ENCODE measurements at regions not wholly inside any gene's neighbourhood (a gene's known extent, or its start where the extent isn't known, plus 50 kb on each side); places are given as distances from the start of the nearest gene placed in this dataset.

DNA sequence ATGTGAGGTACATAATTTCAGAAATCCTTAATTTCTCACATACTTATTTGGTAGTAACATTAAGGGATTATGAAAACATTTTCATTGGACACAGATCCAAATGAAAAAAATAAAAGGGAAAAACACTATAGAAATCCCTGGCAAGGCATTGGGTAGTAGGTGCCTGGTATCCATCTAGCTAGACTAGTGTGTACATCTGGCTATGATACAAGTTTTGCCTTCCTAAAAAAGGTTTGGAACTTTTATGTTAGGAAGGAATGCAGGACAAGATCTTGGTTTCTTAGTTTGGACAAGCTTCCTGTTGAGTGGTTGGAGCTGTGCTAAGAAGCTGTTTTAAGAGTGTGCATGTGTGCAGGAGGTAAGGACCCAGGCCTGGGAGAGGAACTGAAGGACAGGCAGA is 252.3 kb upstream of the GLI3 start:
- Mint-ChIP-seq H3K4me3 (no peak overlapping the region), H3K9me3 (peaks cover 4% of the 10 kb centered on the region), H3K4me1 (ENCODE audit: unreplicated experiment) (peaks cover 11% of the 10 kb centered on the region), H3K27me3 (peaks cover 8% of the 10 kb centered on the region), H3K36me3 (peaks cover 3% of the 10 kb centered on the region), H3K27ac (no peak overlapping the region)
- TF ChIP-seq, protein P1, sequence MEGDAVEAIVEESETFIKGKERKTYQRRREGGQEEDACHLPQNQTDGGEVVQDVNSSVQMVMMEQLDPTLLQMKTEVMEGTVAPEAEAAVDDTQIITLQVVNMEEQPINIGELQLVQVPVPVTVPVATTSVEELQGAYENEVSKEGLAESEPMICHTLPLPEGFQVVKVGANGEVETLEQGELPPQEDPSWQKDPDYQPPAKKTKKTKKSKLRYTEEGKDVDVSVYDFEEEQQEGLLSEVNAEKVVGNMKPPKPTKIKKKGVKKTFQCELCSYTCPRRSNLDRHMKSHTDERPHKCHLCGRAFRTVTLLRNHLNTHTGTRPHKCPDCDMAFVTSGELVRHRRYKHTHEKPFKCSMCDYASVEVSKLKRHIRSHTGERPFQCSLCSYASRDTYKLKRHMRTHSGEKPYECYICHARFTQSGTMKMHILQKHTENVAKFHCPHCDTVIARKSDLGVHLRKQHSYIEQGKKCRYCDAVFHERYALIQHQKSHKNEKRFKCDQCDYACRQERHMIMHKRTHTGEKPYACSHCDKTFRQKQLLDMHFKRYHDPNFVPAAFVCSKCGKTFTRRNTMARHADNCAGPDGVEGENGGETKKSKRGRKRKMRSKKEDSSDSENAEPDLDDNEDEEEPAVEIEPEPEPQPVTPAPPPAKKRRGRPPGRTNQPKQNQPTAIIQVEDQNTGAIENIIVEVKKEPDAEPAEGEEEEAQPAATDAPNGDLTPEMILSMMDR (conservative IDR thresholded peaks at IDR 0.05), result no peak
- no peak for DNase-seq (ENCODE audit: extremely low spot score, unreplicated experiment)

DNA sequence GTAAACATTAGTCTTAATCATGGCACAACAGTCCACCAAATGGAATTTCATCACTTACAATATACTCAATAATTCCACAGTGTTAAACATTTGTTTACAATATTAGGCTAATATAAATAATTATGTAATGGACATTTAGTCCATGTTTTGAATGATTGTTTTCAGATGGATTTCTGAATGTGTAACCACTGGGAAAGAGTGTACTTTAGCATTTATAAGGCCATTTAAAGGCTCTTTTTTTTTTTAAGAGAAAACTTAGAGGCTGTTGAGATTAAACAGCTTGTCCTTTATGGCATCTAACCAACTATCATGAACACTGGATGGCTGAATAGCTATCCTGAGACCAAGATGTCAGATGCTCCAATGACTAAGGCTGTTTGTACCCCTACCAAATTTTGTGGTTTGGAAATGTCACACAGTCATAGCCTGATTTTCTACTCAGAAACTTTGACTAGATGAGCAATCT is 248.3 kb upstream of the GLI3 start:
- no peaks in the 10 kb centered on the region for H3K27me3 Mint-ChIP-seq
- H3K27ac Mint-ChIP-seq, result no peak overlapping the region
- no peak for DNase-seq (ENCODE audit: extremely low spot score, unreplicated experiment)
- H3K4me1 Mint-ChIP-seq (ENCODE audit: unreplicated experiment), result peaks cover 15% of the 10 kb centered on the region
- TF ChIP-seq, protein P1 (conservative IDR thresholded peaks at IDR 0.05), result no peak
- H3K9me3 Mint-ChIP-seq, result peaks cover 6% of the 10 kb centered on the region
- H3K36me3 Mint-ChIP-seq, result peaks cover 3% of the 10 kb centered on the region
- H3K4me3 Mint-ChIP-seq, result no peak overlapping the region

DNA sequence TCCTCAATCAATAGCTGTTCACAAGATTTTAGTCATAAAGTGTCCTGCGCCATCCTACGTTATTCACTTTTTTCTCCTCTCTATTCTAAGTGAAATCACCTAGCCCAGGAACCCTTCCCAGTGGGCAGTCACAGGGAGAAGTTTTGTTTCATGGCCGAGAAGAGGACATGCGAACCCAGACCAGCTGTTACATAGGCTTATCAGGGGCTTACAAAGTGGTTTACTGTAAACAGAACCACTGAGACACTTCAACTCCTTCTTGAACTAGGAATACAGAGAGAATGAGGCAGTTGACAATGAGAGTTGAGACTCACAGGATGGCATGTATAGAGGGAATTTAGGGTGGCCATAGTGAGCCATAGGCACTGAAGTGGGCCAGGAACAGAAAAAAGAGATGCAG is 246.9 kb upstream of the GLI3 start:
- H3K4me3 Mint-ChIP-seq, result no peak overlapping the region

DNA sequence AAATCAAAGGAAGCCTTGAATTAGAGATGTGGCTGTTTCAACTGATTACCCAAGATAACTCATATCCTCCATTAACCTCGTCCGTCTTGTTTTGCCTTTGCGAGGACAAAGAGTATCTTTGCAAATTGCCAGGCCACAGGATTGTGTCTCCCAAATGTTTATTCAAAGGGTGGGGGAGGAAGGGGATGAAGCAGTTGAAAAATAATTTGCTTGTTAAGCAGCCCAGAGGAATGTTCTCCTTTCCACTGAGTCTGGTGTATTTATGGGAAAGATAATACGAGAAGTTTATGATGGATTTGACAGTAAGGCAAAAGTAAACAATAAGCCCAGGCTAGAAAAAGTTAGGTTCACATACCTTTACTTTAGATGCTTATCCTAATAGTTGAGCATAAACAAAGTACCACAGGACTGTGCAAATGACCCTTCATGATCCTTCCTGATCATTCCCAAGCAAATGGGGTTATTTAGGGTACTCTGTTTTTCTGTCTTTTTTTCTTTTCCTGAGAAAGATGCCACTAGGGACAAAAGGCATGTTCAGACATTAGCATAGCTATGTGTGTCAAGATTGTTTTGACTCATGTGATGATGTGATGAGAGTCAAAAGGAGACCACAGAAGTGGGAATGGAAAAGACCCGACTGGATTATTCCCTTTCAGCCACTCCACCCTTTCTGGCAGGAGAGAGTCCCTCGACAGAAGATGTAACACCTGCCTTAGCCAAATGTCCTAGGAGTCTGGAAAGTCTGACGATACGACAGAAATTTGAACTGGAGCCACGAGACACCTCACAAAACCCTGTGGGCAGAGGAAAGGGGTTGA is 243.0 kb upstream of the GLI3 start:
- no peak overlapping the region for H3K27ac Mint-ChIP-seq
- H3K4me1 Mint-ChIP-seq (ENCODE audit: unreplicated experiment), result peaks cover 26% of the 10 kb centered on the region
- no peaks in the 10 kb centered on the region for H3K36me3 Mint-ChIP-seq
- DNase-seq (ENCODE audit: extremely low spot score, unreplicated experiment), result no peak
- TF ChIP-seq, protein P1 (conservative IDR thresholded peaks at IDR 0.05), result no peak
- no peak overlapping the region for H3K4me3 Mint-ChIP-seq
- no peaks in the 10 kb centered on the region for H3K27me3 Mint-ChIP-seq
- H3K9me3 Mint-ChIP-seq, result peaks cover 4% of the 10 kb centered on the region

More for the DNA sequence above, 246.9 kb upstream of the GLI3 start:
- Mint-ChIP-seq H3K9me3 (peaks cover 8% of the 10 kb centered on the region), H3K27me3 (no peaks in the 10 kb centered on the region), H3K36me3 (peaks cover 3% of the 10 kb centered on the region), H3K4me1 (ENCODE audit: unreplicated experiment) (peaks cover 26% of the 10 kb centered on the region), H3K27ac (no peak overlapping the region)
- no peak for DNase-seq (ENCODE audit: extremely low spot score, unreplicated experiment)
- TF ChIP-seq, protein P1 (conservative IDR thresholded peaks at IDR 0.05), result no peak

DNA sequence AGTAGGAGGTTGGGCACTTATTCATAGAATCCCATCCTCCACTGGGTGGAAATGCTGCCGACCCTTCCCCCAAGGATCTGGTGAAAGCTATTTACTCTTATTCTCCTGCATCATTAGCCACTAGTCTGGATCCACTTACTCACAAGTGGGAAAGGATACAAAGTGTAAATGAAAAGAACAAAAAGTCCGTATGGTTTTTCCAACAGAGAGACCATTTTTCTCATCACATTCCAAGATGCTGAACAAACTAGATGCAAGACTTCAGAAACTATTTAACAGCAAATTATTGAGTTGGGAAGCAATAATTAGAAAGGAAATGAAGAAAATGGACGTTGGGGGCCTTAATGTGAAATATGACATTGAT is 242.4 kb upstream of the GLI3 start:
- Mint-ChIP-seq H3K27ac (no peak overlapping the region), H3K4me1 (ENCODE audit: unreplicated experiment) (peaks cover 26% of the 10 kb centered on the region), H3K9me3 (peaks cover 4% of the 10 kb centered on the region), H3K27me3 (no peaks in the 10 kb centered on the region), H3K36me3 (no peaks in the 10 kb centered on the region), H3K4me3 (no peak overlapping the region)
- TF ChIP-seq, protein P1 (conservative IDR thresholded peaks at IDR 0.05), result no peak
- no peak for DNase-seq (ENCODE audit: extremely low spot score, unreplicated experiment)
